GM21529 (cell line): ENCODE measurements at regions not wholly inside any gene's neighbourhood (a gene's known extent, or its start where the extent isn't known, plus 50 kb on each side); places are given as distances from the start of the nearest gene placed in this dataset.

Source experiments
- ATAC-seq: cut with Tn5 transposase; IDR thresholded peaks from one replicate; pipeline ENCODE4 v1.9.1; 2021; ENCODE audit not compliant: unreplicated experiment

DNA sequence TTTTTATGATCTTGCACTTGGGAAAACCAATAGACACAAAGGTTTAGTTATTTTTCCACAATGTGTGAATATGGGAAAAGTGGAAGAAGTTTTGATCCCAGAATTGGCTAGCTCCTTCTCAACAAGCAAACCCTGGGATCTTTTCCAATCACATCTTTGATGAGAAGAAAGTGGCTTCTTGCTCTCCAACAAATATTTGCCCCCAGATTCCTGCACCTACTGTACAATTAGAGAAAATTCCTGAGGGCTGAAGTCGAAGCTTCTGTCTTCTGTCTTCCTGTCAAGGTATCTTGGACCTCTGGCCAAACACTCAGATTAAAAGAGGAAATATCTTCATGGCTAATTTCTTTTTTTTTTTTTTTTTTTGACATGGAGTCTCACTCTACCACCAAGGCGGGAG lies 113.1 kb upstream of the SLC45A1 start:
- no peak for ATAC-seq

DNA sequence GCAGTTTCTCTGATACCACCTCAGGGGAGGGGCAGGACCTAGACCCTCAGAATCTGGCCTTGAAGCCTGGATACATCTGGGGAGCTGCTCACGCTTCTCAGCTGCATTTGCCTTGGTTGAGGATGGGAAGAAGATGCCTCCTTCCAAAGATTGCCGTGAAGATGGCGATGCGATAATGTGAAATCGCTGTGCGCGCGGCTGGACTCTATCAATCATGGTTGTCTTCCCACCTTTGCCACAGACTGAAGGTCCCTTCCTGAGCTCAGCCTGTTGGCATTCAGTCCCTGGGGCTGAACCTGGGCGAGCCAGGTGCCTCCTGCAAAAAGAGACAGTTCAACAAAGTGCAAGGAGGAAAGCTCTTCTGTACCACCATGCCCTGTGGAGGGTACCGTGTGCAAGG lies 114.4 kb upstream of the SLC45A1 start:
- no peak for ATAC-seq

DNA sequence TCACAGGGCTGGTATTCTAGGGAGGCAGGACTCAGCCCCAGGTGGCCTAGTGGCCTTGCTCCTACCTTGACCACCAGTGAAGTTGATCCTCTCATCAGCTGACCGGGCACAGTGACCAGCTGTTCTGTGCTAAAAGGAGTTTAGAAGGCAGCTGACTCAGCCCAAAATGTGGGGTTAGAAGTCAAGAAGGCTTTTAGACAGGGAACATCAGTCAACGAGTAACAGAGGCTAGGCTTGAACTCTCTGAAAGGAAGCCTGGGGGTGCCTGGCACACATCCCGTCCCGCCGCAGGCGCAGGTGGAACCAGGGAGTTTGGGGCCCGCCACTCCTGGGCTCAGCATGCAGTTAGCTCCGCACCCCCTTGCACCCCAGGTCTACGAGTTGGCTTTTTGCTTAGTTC lies 114.9 kb upstream of the SLC45A1 start:
- ATAC-seq = no peak

DNA sequence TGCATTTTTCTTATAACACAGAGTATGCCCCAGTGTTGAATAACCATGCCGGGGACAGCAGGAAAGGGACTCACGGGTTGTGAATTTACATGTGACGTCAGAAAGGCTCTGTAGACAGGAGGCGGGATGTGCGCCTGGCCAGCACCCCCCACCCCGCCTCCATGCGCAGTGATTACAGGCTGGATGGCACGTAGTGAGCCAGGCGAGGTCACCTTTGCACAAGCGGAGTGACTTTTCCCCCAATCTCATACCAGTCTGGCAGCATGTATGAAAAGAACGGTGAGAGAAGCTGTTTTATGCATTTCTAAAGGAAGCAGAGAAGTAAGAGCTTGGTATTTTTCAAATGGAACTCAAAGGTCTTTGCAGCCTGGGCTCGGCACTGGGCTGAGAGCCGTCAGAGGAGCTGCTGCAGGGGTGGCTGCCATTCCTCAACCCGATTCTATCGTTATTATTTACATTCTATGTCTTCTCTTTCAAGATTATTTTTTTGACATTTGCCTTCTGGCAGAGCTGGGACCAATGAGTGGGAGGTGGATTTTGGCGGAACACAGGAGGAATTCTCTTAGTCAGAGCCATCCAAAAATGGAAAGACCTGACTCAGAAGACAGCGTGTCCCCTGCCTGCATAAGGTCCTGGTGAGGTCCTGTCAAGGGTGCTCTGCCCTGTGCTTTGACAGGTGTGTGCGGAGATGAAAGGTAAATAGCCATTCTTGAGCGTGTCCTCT lies 115.6 kb upstream of the SLC45A1 start:
- no peak for ATAC-seq

DNA sequence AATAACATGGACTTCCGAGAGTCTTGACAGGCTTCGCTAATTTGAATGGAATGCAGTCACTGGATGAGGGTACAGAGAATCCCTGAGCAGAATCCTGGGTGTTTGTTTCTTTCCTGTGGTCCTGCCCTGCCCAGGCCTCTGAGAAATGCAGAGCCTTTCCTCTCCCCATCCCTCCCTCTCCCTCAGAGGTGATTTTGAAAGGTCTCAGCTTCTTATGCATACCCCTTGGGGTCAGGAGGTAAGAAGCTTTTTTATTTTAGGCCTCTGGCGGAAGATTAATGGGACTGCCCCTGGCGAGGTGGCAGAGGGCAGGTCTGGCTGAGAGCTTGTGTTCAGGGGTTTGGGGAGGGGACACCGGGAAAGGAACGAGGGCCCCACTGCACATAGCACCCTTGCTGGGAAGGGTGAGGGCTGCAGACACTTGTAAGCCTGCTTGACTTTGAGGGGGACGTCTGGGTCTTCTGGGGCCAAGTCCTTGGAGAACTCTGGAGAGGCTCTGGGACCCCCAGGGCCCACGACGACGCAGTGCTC lies 116.5 kb upstream of the SLC45A1 start:
- ATAC-seq = no peak

DNA sequence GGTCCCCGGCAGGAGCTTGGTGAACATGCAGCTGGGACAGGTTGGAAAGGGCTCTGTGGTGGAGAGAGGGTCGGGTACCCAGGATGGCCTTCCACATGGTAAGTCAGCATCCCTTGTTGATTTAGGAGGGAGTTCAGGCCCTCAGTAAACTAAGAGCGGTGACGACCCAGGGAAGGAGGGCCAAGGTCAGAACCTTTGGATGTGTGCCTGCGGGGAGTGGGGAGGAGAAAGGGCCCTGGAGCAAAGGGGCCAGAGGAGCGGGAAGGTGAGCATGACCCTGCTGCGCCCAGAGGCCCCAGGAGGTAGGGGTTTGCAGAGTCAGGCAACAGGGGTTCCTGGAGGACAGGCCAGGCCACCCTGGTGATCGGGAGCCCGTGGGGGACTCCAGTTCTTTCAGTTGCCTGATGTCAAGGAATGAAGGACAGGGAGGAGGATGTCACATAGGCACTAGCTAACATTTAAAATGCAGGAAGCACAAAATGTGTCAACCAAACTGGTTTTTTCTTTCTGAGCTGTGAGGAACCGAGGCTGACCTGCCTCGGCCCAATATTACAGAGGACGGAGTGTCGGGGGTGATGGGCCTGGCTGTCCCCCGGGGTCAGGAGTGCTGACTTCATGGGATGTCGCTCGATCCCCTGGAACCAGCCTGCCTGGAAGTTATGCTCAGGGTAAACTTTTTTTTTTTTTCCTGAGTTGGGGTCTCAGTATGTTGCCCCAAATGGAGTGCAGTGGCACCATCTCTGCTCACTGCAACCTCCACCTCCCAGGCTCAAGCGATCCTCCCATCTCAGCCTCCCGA lies 117.4 kb upstream of the SLC45A1 start:
- ATAC-seq = no peak

DNA sequence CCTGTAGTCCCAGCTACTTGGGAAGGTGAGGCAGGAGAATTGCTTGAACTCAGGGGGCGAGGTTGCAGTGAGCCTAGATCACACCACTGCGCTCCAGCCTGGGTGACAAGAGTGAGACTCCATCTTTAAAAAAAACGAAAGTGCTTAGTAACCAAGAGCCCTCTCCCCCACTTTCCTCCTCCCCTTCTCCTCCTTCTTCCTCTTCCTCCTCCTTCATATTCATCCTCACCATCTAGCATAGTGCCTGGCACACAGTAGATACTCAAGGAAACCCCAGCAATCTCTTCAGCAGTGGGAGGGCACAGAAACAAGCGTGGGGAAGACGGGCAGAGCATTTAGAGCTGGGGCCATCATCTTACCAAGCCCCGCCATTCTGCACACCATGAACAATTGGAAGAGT lies 119.4 kb upstream of the SLC45A1 start:
- no peak for ATAC-seq

DNA sequence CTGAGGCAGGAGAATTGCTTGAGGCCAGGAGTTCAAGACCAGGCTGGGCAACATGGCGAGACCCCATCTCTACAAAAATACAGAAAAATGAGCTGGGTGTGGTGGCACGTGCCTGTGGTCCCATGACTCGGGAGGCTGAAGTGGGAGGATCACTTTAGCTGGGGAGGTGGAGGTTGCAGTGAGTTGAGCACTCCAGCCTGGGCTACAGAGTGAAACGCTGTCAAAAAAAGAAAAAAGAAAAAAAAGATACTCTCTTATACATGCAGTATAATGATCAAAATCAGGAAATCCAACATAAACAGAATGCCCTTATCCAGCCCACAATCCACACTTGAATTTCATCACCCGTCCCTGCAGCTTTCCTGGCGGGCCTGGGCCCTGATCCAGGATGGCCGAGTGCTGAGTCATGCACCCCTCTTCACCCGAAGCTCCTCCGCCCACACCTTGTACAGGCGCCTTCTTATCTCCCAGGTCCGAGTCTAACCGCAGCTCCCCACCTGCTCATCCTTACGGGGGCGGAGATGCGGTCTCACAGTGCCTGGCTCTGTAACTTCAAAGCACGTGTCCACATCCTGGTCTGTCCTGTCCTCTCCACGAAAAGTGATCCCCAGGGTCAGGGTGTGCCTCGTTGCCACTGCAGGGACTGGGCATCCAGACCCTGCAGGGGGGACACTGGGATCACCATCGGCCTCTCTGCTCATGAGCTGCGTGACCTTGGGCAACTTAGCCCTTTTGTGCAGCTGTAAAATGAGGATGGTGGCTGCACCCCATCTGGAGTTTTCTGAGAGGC lies 120.2 kb upstream of the SLC45A1 start:
- ATAC-seq = no peak

DNA sequence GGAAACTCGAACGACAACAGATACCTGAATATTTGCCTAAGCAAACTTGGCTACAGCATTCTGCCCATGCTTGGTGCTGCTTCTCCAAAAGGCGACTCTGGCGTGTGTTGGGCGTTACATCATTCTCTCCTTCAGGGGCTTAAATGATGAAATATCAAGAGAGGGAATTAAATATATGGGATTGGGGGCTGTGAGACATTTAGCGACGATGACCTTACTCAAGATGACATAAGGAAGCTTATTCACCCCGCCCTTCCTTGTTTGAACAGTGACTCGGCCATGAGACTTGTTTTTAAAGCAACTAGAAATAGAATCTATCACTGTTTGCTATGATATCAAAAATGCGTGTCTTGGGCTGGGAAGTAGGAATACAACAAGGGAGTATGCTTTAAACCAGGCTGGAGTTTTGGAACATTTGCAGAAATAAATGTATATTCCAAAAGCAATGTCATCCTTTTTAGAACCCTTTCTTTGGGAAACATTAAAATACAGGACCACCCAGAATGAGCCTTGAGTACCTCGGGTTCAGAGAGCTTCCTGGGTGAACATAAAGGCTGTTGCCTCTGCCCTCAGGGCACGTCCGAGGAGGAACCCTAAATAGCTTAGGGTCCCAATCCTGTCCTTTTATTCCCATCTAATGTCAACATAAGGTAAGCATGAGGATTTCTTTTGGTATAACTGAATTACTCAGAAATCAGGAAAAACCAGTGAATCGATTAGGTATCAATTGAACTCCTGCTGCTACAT lies 123.3 kb upstream of the SLC45A1 start:
- no peak for ATAC-seq

DNA sequence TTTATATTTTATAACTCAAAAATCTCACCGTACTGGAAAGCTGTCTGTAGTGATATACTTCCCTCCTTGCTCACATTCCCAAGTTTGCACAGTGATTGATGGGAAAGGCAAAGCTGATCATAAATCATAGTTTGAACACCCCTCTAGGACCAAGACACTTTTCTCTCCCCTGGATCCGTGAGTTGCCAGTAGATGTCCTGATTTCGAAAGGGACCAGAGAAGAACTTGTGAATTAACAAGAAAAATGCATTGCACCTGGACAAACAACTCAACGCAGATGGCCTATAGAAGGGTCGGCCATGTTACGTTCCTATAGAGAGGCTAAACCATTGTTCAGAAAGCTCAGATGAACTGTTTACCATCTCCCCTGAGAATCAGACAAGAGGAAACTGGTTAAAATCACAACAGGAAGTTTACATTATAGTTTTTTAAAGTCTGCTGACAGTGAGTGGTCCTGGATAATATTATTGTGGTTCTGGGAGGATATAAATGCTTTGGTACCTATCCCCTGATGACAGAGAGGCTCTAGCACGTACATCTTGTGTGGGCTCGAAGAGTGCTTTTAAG lies 124.0 kb upstream of the SLC45A1 start:
- ATAC-seq = no peak

DNA sequence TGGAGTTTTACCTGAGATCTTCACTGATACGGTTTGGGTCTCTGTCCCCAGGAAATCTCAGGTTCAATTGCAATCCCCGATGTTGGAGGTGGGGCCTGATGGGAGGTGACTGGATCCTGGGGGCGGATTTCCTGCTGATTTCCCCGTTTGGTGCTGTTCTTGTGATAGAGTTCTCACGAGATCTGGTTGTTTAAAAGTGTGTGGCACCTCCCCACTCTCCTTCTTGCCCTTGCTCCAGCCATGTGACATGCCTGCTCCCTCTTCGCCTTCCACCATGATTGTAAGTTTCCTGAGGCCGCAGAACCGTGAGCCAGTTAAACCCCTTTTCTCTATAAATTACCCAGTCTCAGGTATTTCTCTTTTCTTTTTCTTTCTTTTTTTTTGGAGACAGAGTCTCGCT lies 126.4 kb upstream of the SLC45A1 start:
- ATAC-seq = no peak

DNA sequence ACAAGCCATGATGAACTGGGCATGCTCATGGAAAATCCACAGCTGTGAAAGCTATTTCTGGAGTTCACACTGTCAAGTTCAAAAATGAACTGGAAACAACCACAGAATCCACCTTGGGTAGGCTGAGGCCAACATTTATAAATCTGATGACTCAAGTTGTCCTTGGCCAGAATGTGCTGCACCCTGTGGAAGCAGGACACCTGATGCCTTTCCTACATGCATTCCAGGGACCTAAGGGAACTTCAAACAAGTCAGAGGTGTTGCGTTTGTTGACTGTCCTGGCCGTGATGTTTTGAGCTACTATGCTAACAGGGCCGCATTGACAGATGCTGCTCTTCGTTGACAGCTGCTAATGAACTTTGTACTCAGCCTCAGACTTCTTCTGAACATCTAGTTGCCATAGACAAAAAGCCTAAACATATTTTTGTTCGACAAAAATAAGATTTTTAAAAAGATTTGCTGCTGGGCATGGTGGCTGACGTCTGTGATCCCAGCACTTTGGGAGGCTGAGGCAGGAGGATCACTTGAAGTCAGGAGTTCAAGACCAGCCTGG lies 127.9 kb upstream of the SLC45A1 start:
- ATAC-seq = no peak

DNA sequence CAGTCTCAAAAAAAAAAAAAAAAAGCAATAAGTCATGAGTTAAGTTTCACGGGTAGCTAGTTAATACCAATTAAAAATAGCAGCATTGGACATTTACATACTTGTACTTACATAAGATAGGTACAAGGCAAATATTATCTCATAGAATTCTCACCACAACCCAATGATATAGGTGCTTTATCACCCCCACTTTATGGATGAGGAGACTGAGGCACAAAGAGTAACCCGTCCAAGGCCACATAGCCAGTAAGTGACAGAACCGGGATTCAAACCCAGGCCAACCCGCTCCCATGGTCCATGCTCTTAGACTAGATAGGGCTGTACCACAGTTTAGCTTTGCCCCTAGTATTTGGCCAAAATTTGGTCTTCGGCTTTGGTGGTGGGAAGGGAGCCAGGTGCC lies 132.5 kb upstream of the SLC45A1 start:
- no peak for ATAC-seq

DNA sequence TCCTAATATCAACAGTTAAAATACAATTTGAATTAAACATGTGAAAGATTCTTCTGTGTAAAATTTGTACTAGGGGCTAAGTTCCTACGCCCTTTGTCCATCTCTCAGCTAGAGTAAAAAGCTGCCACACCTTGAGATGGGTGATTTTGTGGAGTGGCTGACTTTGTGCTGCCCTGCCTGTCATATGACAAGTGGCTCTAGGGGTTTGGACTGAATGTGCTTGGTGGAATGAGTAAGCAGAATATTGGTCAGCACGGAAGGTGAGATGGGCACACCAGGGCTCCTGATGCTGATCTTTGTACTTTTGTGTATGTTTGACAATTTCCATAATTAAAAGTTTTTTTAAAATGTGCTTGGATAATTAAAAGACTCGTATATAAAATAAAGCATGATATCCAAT lies 133.6 kb upstream of the SLC45A1 start:
- no peak for ATAC-seq

DNA sequence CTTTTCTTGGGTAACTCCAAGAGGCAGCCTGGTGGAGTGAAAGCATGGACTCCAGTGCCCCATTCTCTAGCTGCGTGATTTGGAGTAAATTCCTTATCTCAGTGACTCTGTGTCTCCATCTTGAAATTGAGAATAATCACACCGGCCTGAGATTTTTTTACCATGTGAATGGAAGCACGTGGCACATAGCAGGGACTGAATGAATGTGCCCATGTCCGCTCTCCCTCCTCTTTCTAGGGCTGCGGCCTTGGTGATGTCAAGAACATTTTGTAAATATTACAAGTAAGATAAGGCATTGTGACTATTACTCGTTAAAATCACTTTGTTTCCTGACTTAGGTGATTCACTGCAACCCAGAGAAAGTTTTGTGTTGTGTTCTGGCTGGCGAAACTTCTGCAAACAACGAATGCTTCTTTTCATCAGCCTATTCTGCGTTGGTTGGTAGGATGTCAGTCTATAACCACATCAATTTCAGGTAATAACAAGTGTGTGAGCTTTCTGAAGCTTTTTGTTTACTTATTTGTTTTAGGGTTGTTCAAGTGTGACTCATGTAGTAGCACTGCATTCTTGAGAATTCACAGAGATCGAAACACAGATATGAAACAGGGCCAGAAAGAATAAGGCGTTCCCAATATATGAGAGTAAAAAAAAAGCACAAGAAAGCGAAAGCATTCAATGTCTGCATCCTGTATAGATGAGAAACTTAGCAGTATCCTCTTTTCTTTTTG lies 135.7 kb upstream of the SLC45A1 start:
- peak; percentile 87 for ATAC-seq

DNA sequence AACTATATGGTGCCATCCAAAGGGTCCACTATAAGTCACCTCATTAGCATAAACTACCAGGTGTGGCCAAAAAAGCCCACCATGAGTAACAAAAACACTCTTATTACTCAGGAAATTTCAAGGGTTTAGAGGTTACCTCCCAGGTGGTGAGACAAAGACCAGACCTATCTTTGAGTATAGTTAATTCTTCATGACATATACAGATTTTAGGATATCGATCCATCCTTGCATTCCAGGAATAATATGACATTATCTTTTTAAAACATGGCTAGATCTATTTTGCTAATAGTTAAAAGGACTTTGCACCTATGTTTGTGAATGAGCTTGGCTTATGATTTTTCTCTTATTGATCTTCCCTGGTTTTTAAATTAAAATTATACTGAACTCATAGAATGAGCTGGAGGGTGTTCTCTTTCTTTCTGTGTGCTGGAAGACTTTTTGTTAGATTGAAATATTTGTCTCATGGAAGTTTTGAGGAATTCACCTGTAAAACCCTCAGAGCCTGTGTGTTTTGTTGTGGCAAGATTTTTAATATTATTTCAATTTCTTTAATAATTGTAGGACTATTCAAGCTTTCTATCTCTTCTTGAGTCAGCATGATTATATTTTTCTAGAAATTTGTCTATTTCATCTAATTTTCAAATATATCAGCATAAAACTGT lies 138.7 kb upstream of the SLC45A1 start:
- no peak for ATAC-seq

DNA sequence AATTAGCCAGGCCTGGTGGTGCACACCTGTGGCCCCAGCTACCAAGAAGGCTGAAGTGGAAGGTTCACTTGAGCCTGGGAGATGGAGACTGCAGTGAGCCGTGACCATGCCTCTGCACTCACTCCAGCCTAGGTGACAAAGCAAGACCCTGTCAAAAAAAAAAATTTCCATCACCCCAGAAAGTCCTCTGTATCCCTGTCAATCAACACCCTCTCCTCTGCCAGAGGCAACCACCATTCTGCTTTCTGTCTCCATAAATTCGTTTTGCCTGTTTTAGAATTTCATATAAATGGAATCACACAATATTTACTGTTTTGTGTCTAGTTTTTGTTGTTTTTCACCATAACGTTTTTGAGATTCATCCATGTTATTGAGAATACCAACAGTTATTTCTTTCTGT lies 141.6 kb upstream of the SLC45A1 start:
- ATAC-seq = no peak

DNA sequence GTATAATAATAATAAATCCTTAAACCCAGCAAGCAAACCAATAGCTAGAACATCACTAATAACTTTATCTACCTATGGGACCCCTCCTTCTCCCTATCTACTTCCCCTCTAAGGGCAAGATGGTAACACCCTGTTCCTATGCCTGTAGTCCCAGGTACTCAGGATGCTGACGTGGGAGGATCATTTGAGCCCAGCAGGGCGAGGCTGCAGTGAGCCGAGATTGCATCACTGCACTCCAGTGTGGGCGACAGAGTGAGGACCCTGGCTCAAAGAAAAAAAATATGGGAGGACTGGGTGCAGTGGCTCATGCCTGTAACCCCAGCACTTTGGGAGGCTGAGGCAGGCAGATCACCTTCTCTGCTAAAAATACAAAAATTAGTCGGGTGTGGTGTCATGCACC lies 143.1 kb upstream of the SLC45A1 start:
- no peak for ATAC-seq
